HCT116 (cell line): ENCODE measurements at regions not wholly inside any gene's neighbourhood (a gene's known extent, or its start where the extent isn't known, plus 50 kb on each side); places are given as distances from the start of the nearest gene placed in this dataset.

Experiments used
- ATAC-seq: fragments of 200-7000 bp; cut with Tn5 transposase; 2 replicates; pipeline ENCODE4 v1.9.1; 2020; ENCODE audit warnings: mild to moderate bottlenecking, moderate library complexity
- BruUV-seq: library from RNA; stranded (reverse); fragments of 400-500 nt; replicated peaks from 2 replicates; lab custom pipeline; 2021; lab: Mats Ljungman, UMichigan
- CTCF ChIA-PET: fragments of 300-600 bp; sonication (Branson Sonifier 250); formaldehyde crosslinking; loops from one replicate; lab custom pipeline; 2021; ENCODE audit warnings: antibody characterized with exemption; lab: Charles Lee
- POLR2A ChIA-PET: fragments of 300-600, 350-600 bp; sonication (Branson Sonifier 250); formaldehyde crosslinking; loops from one replicate; lab custom pipeline; 2021; ENCODE audit warnings: antibody characterized with exemption; lab: Charles Lee
- RAD21 ChIA-PET, 2 experiments: fragments of 300-600 bp; sonication (Branson Sonifier 250); formaldehyde crosslinking; loops; one replicate each; lab custom pipeline; 2023; ENCODE audit warnings: low total read pairs in 2 of 2; ENCODE audit not compliant: uncharacterized antibody in 2 of 2, unreplicated experiment in 2 of 2, low non-redundant PET in 1 of 2; lab: Charles Lee
- DNase-seq: peaks from one replicate; pipeline ENCODE4 v3.0.0-alpha.2; 2010; ENCODE audit warnings: low read depth, low spot score
- H2AFZ ChIP-seq: fragments of 200-600 bp; shearing (Covaris generic), sonication (generic); 2 replicates; pipeline ENCODE4 v1.6.1; 2017; ENCODE audit warnings: low read depth, mixed run types, mixed read lengths, antibody characterized with exemption, low read length; ENCODE audit not compliant: poor library complexity, severe bottlenecking
- H3K27ac ChIP-seq: 2 replicates; pipeline ENCODE4 v1.5.1; 2012; ENCODE audit warnings: low read depth, low read length
- H3K27me3 ChIP-seq: fragments of 200-600 bp; sonication (generic); 2 replicates; pipeline ENCODE4 v1.6.1; 2016; ENCODE audit warnings: mixed run types, low read length, mixed read lengths; ENCODE audit not compliant: insufficient read depth
- H3K36me3 ChIP-seq, 2 experiments: fragments of 200-500 bp in 1 of 2; fragments of 200-600 bp in 1 of 2; sonication (Bioruptor generic) in 1 of 2; sonication (generic) in 1 of 2; 2 replicates each; pipeline versions ENCODE4 v1.5.1 to v1.6.1; 2014 to 2016; ENCODE audit warnings: low read length in 2 of 2, inconsistent platforms in 1 of 2, mixed read lengths in 1 of 2, mixed run types in 1 of 2; ENCODE audit not compliant: insufficient read depth in 2 of 2, control insufficient read depth in 1 of 2
- H3K4me1 ChIP-seq, 2 experiments: fragments of 200-600 bp in 1 of 2; sonication (generic) in 1 of 2; 2 replicates each; pipeline versions ENCODE4 v1.5.1 to v1.6.1; 2012 to 2017; ENCODE audit warnings: low read length in 2 of 2, inconsistent platforms in 1 of 2, mild to moderate bottlenecking in 1 of 2, mixed read lengths in 1 of 2, mixed run types in 1 of 2, moderate library complexity in 1 of 2; ENCODE audit not compliant: insufficient read depth in 2 of 2, control insufficient read depth in 1 of 2
- H3K4me2 ChIP-seq: fragments of 200-600 bp; sonication (generic); 2 replicates; pipeline ENCODE4 v1.6.1; 2017; ENCODE audit warnings: mixed run types, low read length, mixed read lengths
- H3K4me3 ChIP-seq, 2 experiments: fragments of 200-600 bp in 1 of 2; sonication (generic) in 1 of 2; replicated peaks in 1 of 2; 2 replicates each; pipeline ENCODE4 v1.5.1; 2011 to 2016; ENCODE audit warnings: low read length in 2 of 2, control low read depth in 1 of 2, low read depth in 1 of 2, mild to moderate bottlenecking in 1 of 2, mixed read lengths in 1 of 2, mixed run types in 1 of 2
- H3K79me2 ChIP-seq: fragments of 200-600 bp; sonication (generic); 2 replicates; pipeline ENCODE4 v1.6.1; 2017; ENCODE audit warnings: mild to moderate bottlenecking, mixed run types, low read length, moderate library complexity, mixed read lengths; ENCODE audit not compliant: insufficient read depth
- H3K9ac ChIP-seq: fragments of 200-600 bp; sonication (generic); 2 replicates; pipeline ENCODE4 v1.6.1; 2016; ENCODE audit warnings: low read length, mixed read lengths
- H3K9me2 ChIP-seq: fragments of 200-600 bp; sonication (generic), shearing (Covaris generic); 2 replicates; pipeline ENCODE4 v1.6.1; 2017; ENCODE audit warnings: mixed run types, mild to moderate bottlenecking, moderate library complexity; ENCODE audit not compliant: insufficient read depth
- H3K9me3 ChIP-seq, 2 experiments: fragments of 200-500 bp in 1 of 2; fragments of 200-600 bp in 1 of 2; sonication (Bioruptor generic) in 1 of 2; sonication (generic) in 1 of 2; 2 replicates each; pipeline ENCODE4 v1.6.1; 2014 to 2017; ENCODE audit warnings: low read length in 2 of 2, mixed read lengths in 2 of 2, inconsistent platforms in 1 of 2, low read depth in 1 of 2, mild to moderate bottlenecking in 1 of 2, mixed run types in 1 of 2, moderate library complexity in 1 of 2; ENCODE audit not compliant: control insufficient read depth in 1 of 2, insufficient read depth in 1 of 2
- H4K20me1 ChIP-seq: fragments of 200-600 bp; sonication (generic), shearing (Covaris generic); 2 replicates; pipeline ENCODE4 v1.6.1; 2017; ENCODE audit warnings: mixed run types, mild to moderate bottlenecking, moderate library complexity; ENCODE audit not compliant: insufficient read depth
- CEBPB ChIP-seq: IDR thresholded peaks from 2 replicates; pipeline ENCODE4 v1.6.1; 2012; ENCODE audit warnings: low read depth
- EZH2 ChIP-seq: fragments of 200-600 bp; sonication (generic); IDR thresholded peaks from 2 replicates; pipeline ENCODE4 v1.6.1; 2017; ENCODE audit warnings: antibody characterized with exemption, mixed run types
- EZH2phosphoT487 ChIP-seq: fragments of 200-600 bp; IDR thresholded peaks from 2 replicates; pipeline ENCODE4 v1.6.1; 2018; ENCODE audit warnings: antibody characterized with exemption, borderline replicate concordance
- FOSL1 ChIP-seq: IDR thresholded peaks from 2 replicates; pipeline ENCODE4 v1.6.1; 2012; ENCODE audit warnings: low read depth
- MAX ChIP-seq: IDR thresholded peaks from 2 replicates; pipeline ENCODE4 v1.6.1; 2012
- POLR2A ChIP-seq: IDR thresholded peaks from 2 replicates; pipeline ENCODE4 v1.7.0; 2011; ENCODE audit warnings: borderline replicate concordance; ENCODE audit not compliant: insufficient read depth, insufficient read length; ENCODE audit errors: extremely low read depth
- RAD21 ChIP-seq: IDR thresholded peaks from 2 replicates; pipeline ENCODE4 v1.6.1; 2012; ENCODE audit warnings: low read depth, mild to moderate bottlenecking
- REST ChIP-seq: IDR thresholded peaks from 2 replicates; pipeline ENCODE4 v1.6.1; 2012; ENCODE audit warnings: low read depth
- SRF ChIP-seq: IDR thresholded peaks from 2 replicates; pipeline ENCODE4 v1.6.1; 2012; ENCODE audit warnings: low read depth
- intact Hi-C: fragments of 100-400 bp; cut with micrococcal nuclease; formaldehyde crosslinking; loops from 2 replicates; pipeline ENCODE4 v1.10.0; 2022

GRCh38 chr14:28245216-28245615 is 521.4 kb upstream of the FOXG1 start:
- H3K4me2 ChIP-seq: no peak overlapping the region
- no peaks in the 10 kb centered on the region for H4K20me1 ChIP-seq
- RAD21 ChIA-PET: no interaction called here
- DNase-seq (no peak), ATAC-seq (no peak)
- H3K9me2 ChIP-seq: no peaks in the 10 kb centered on the region
- H3K9ac ChIP-seq: no peak overlapping the region
- no peaks in the 10 kb centered on the region for H3K36me3 ChIP-seq
- CTCF ChIA-PET: no interaction called here
- no peak overlapping the region for H2AFZ ChIP-seq
- H3K4me3 ChIP-seq: no peak overlapping the region
- TF ChIP-seq RAD21: no peak
- no peak for TF ChIP-seq CEBPB
- TF ChIP-seq EZH2: no peak
- TF ChIP-seq POLR2A: no peak
- no peak for TF ChIP-seq SRF
- no peak for TF ChIP-seq MAX
- TF ChIP-seq REST: no peak
- no peak for TF ChIP-seq FOSL1
- no peak for TF ChIP-seq EZH2phosphoT487
- intact Hi-C loops: no loop called here
- no peaks in the 10 kb centered on the region for H3K27me3 ChIP-seq
- POLR2A ChIA-PET: no interaction called here
- no TSS peak for BruUV-seq
- no peaks in the 10 kb centered on the region for H3K79me2 ChIP-seq
- no peak overlapping the region for H3K27ac ChIP-seq
- peaks cover 4 to 11% of the 10 kb centered on the region in 2 experiments; a peak in 2 of 4 replicates for H3K9me3 ChIP-seq
- H3K4me1 ChIP-seq: no peaks in the 10 kb centered on the region
